SK-N-MC (cell line): ENCODE measurements at regions not wholly inside any gene's neighbourhood (a gene's known extent, or its start where the extent isn't known, plus 50 kb on each side); places are given as distances from the start of the nearest gene placed in this dataset.

Source experiments
- EZH2 ChIP-seq: fragments of 200-600 bp; sonication (generic); IDR thresholded peaks from one replicate; pipeline ENCODE4 v1.6.1; 2017; ENCODE audit warnings: antibody characterized with exemption
- POLR2AphosphoS5 ChIP-seq: IDR thresholded peaks from 2 replicates; pipeline ENCODE4 v1.6.1; 2012; ENCODE audit warnings: mild to moderate bottlenecking, low read depth, low read length, borderline replicate concordance

DNA sequence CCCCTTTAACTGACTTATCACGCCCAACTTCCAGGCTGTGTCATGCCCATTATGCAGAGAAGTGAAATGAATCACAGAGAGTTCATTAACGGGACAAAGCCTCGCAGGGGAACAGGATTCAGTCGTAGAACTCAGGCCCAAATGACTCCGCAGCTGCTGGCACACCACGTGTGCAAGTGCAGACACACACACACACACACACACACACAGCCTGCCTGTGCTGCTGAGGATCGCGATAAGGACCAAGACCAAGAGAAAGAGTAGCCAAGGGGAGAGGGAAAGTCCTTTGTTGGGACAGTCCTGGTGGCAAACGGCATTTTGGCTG lies 90.0 kb upstream of the TAF1B start:
- TF ChIP-seq POLR2AphosphoS5 (no peak), EZH2 (no peak)
